Chondrocyte (in vitro differentiated cells): ENCODE measurements at regions not wholly inside any gene's neighbourhood (a gene's known extent, or its start where the extent isn't known, plus 50 kb on each side); places are given as distances from the start of the nearest gene placed in this dataset.

ENCODE experiments used
- DNase-seq: peaks from one replicate; pipeline ENCODE4 v3.0.0; 2021; ENCODE audit warnings: mixed read lengths, low spot score
- H3K27ac Mint-ChIP-seq: one replicate; pipeline ENCODE4 v1.8.0; 2021; ENCODE audit warnings: mild to moderate bottlenecking, moderate library complexity, mixed read lengths; ENCODE audit not compliant: unreplicated experiment
- H3K27me3 Mint-ChIP-seq: 2 replicates; pipeline ENCODE4 v1.8.0; 2021; ENCODE audit warnings: low read depth, mixed read lengths
- H3K36me3 Mint-ChIP-seq: 2 replicates; pipeline ENCODE4 v1.8.0; 2021; ENCODE audit warnings: low read depth, mixed read lengths
- H3K4me1 Mint-ChIP-seq: 2 replicates; pipeline ENCODE4 v1.8.0; 2021; ENCODE audit warnings: low read depth, mild to moderate bottlenecking, mixed read lengths
- H3K4me3 Mint-ChIP-seq: one replicate; pipeline ENCODE4 v1.8.0; 2021; ENCODE audit warnings: mild to moderate bottlenecking, moderate library complexity, mixed read lengths; ENCODE audit not compliant: unreplicated experiment
- H3K9me3 Mint-ChIP-seq: 2 replicates; pipeline ENCODE4 v1.8.0; 2021; ENCODE audit warnings: low read depth, mixed read lengths
- CTCF ChIP-seq: fragments of 200-600 bp; sonication (generic); IDR thresholded peaks from 2 replicates; pipeline ENCODE4 v1.5.0; 2021; ENCODE audit warnings: antibody characterized with exemption, mild to moderate bottlenecking, moderate library complexity

GRCh38 chr10:112002206-112002605 lies 181.4 kb downstream of the GPAM start:
- Mint-ChIP-seq H3K4me1 (no peaks in the 10 kb centered on the region), H3K36me3 (no peaks in the 10 kb centered on the region), H3K27me3 (no peaks in the 10 kb centered on the region), H3K9me3 (peaks cover 7% of the 10 kb centered on the region), H3K4me3 (no peak overlapping the region), H3K27ac (no peak overlapping the region)
- no peak for DNase-seq
- TF ChIP-seq CTCF = no peak

GRCh38 chr10:112004075-112004474 lies 179.5 kb downstream of the GPAM start:
- H3K36me3 Mint-ChIP-seq = no peaks in the 10 kb centered on the region
- no peaks in the 10 kb centered on the region for H3K4me1 Mint-ChIP-seq
- no peaks in the 10 kb centered on the region for H3K27me3 Mint-ChIP-seq
- no peak for TF ChIP-seq CTCF
- DNase-seq = no peak
- H3K9me3 Mint-ChIP-seq = peaks cover 7% of the 10 kb centered on the region
- no peak overlapping the region for H3K27ac Mint-ChIP-seq
- no peak overlapping the region for H3K4me3 Mint-ChIP-seq

GRCh38 chr10:112005044-112005443 lies 178.5 kb downstream of the GPAM start:
- H3K4me1 Mint-ChIP-seq = no peaks in the 10 kb centered on the region
- no peak overlapping the region for H3K27ac Mint-ChIP-seq
- no peak for DNase-seq
- TF ChIP-seq CTCF = no peak
- H3K36me3 Mint-ChIP-seq = no peaks in the 10 kb centered on the region
- no peak overlapping the region for H3K4me3 Mint-ChIP-seq
- H3K27me3 Mint-ChIP-seq = no peaks in the 10 kb centered on the region
- H3K9me3 Mint-ChIP-seq = peaks cover 4% of the 10 kb centered on the region

- no peaks in the 10 kb centered on the region for H3K4me1 Mint-ChIP-seq
- TF ChIP-seq CTCF = no peak
- H3K36me3 Mint-ChIP-seq = no peaks in the 10 kb centered on the region
- H3K9me3 Mint-ChIP-seq = peaks cover under 1% of the 10 kb centered on the region
- no peak overlapping the region for H3K27ac Mint-ChIP-seq
- DNase-seq = no peak
- peaks cover 2% of the 10 kb centered on the region for H3K27me3 Mint-ChIP-seq
- H3K4me3 Mint-ChIP-seq = no peak overlapping the region
These were observed 177.2 kb downstream of the GPAM start for GRCh38 chr10:112006407-112006806.

- Mint-ChIP-seq H3K27ac (no peak overlapping the region), H3K27me3 (peaks cover 5% of the 10 kb centered on the region), H3K36me3 (no peaks in the 10 kb centered on the region), H3K9me3 (no peaks in the 10 kb centered on the region), H3K4me1 (no peaks in the 10 kb centered on the region), H3K4me3 (no peak overlapping the region)
- DNase-seq = no peak
- TF ChIP-seq CTCF = no peak
These were observed 176.7 kb downstream of the GPAM start for GRCh38 chr10:112006831-112007230.
